Right lobe of liver (tissue), 6 donors: ENCODE measurements at regions not wholly inside any gene's neighbourhood (a gene's known extent, or its start where the extent isn't known, plus 50 kb on each side); places are given as distances from the start of the nearest gene placed in this dataset.

ENCODE experiments used
- ATAC-seq, 4 donors: fragments of 200-7000 bp; cut with Tn5 transposase; one replicate each; pipeline ENCODE4 v1.9.1; 2020; ENCODE audit warnings: mild to moderate bottlenecking in 4 of 4, moderate library complexity in 4 of 4
- DNase-seq, 3 donors: peaks; one replicate each; pipeline ENCODE4 v3.0.0-alpha.2; 2020
- H3K27ac ChIP-seq, 3 donors: fragments of 200-600 bp; one replicate each; pipeline ENCODE4 v1.8.0; 2022
- H3K27me3 ChIP-seq, 2 donors: fragments of 200-600 bp; one replicate each; pipeline ENCODE4 v1.8.0; 2022
- H3K36me3 ChIP-seq, 4 donors: fragments of 200-600 bp; sonication (generic) in 1 of 4; one replicate each; pipeline versions ENCODE4 v1.5.1 to v1.8.0; 2017 to 2022; ENCODE audit warnings: control low read depth in 1 of 4
- H3K4me1 ChIP-seq, 4 donors: fragments of 200-600 bp; sonication (generic) in 1 of 4; one replicate each; pipeline versions ENCODE4 v1.5.1 to v1.8.0; 2017 to 2022; ENCODE audit warnings: control low read depth in 1 of 4
- H3K4me3 ChIP-seq, 3 donors: fragments of 200-600 bp; one replicate each; pipeline ENCODE4 v1.8.0; 2022
- H3K9me3 ChIP-seq, 4 donors: fragments of 200-600 bp; sonication (generic) in 1 of 4; one replicate each; pipeline versions ENCODE4 v1.5.1 to v1.8.0; 2017 to 2022; ENCODE audit warnings: control low read depth in 1 of 4
- CTCF ChIP-seq, 4 donors: fragments of 200-600 bp in 3 of 4; fragments of 450-650 bp in 1 of 4; IDR thresholded peaks; one replicate each; pipeline versions ENCODE4 v1.5.1 to v1.8.0; 2016 to 2022; ENCODE audit warnings: antibody characterized with exemption in 4 of 4, mild to moderate bottlenecking in 2 of 4
- POLR2A ChIP-seq: fragments of 450-650 bp; IDR thresholded peaks from one replicate; pipeline ENCODE4 v1.6.1; 2017; ENCODE audit warnings: antibody characterized with exemption, mild to moderate bottlenecking
- WGBS: methylation state at CpG from one replicate; pipeline ENCODE4 v1.1.6; 2018; ENCODE audit warnings: low coverage, low lambda C conversion rate; ENCODE audit not compliant: insufficient coverage; ENCODE audit errors: missing lambda C conversion rate; 5-methylcytosine and 5-hydroxymethylcytosine counted together
- intact Hi-C, 2 donors: fragments of 100-400 bp; cut with DNase I; formaldehyde crosslinking; loops; one replicate each; pipeline versions ENCODE4 v1.11.2 to v1.14.1; 2022
- donor health status: DM: no; HTN: yes; CAD: no.
- donor health status: DM: no; HTN: no; CAD: no.
- donor health status: DM: no; HTN: no; CAD: no.
- donor health status: DM: no; HTN: yes; CAD: no.
- donor health status: DM: no; HTN: yes; CAD: no.

- H3K4me3 ChIP-seq = no peak overlapping the region
- TF ChIP-seq CTCF (IDR thresholded peaks at IDR 0.05) = no peak
- TF ChIP-seq POLR2A = no peak
- H3K27me3 ChIP-seq = no peaks in the 10 kb centered on the region
- no peak overlapping the region for H3K27ac ChIP-seq
- no peaks in the 10 kb centered on the region for H3K4me1 ChIP-seq
- ATAC-seq (no peak), DNase-seq (no peak)
- H3K36me3 ChIP-seq = no peaks in the 10 kb centered on the region
- 32% methylated on average over 7 of the region's 7 CpGs for WGBS
- intact Hi-C loops = no loop called here
- no peaks in the 10 kb centered on the region for H3K9me3 ChIP-seq
These were observed 178.0 kb downstream of the PRDM2 start for GRCh38 chr1:13878021-13878420.

- TF ChIP-seq POLR2A (no peak), CTCF (IDR thresholded peaks at IDR 0.05) (no peak)
- Histone ChIP-seq H3K4me1 (no peaks in the 10 kb centered on the region), H3K9me3 (no peaks in the 10 kb centered on the region), H3K4me3 (no peak overlapping the region), H3K27me3 (no peaks in the 10 kb centered on the region), H3K36me3 (no peaks in the 10 kb centered on the region), H3K27ac (no peak overlapping the region)
- DNase-seq = no peak
- WGBS = 73% methylated on average over 9 of the region's 9 CpGs
- ATAC-seq = no peak
- intact Hi-C loops = no loop called here
These were observed 178.5 kb downstream of the PRDM2 start for GRCh38 chr1:13878451-13878850.

GRCh38 chr1:13881385-13882088 is 181.5 kb downstream of the PRDM2 start:
- DNase-seq = no peak
- Histone ChIP-seq H3K36me3 (no peaks in the 10 kb centered on the region), H3K4me1 (no peaks in the 10 kb centered on the region), H3K9me3 (no peaks in the 10 kb centered on the region), H3K27me3 (no peaks in the 10 kb centered on the region), H3K4me3 (no peak overlapping the region), H3K27ac (no peak overlapping the region)
- intact Hi-C loops = no loop called here
- 66% methylated on average over 5 of the region's 5 CpGs for WGBS
- TF ChIP-seq POLR2A (no peak), CTCF (IDR thresholded peaks at IDR 0.05) (no peak)
- no peak for ATAC-seq

- H3K36me3 ChIP-seq = no peaks in the 10 kb centered on the region
- peaks cover 0 to under 1% of the 10 kb centered on the region in 2 donors for H3K27me3 ChIP-seq
- no peak overlapping the region for H3K4me3 ChIP-seq
- H3K4me1 ChIP-seq = peaks cover 0 to 4% (median 0%) of the 10 kb centered on the region in 4 donors
- intact Hi-C loops = no loop called here
- ATAC-seq (no peak), DNase-seq (no peak)
- TF ChIP-seq CTCF (IDR thresholded peaks at IDR 0.05) = no peak
- no peak for TF ChIP-seq POLR2A
- H3K9me3 ChIP-seq = no peaks in the 10 kb centered on the region
- WGBS = 39% methylated on average over 9 of the region's 10 CpGs
- H3K27ac ChIP-seq = no peak overlapping the region
These were observed 188.5 kb downstream of the PRDM2 start for GRCh38 chr1:13888351-13888986.
